Heart left ventricle (tissue), 13 donors: ENCODE measurements at regions not wholly inside any gene's neighbourhood (a gene's known extent, or its start where the extent isn't known, plus 50 kb on each side); places are given as distances from the start of the nearest gene placed in this dataset.
"Not testable (repeated sequence)": the region's sequence is repeated elsewhere in the genome, so short reads cannot be mapped to it uniquely, and the experiment has no call there.

Source experiments
- CTCF ChIP-seq, 12 donors: fragments of 200-600 bp; sonication (generic) in 4 of 12; IDR thresholded peaks; one replicate each; pipeline versions ENCODE4 v1.5.0 to v1.8.0; 2018 to 2022; ENCODE audit warnings: antibody characterized with exemption in 12 of 12, mild to moderate bottlenecking in 5 of 12
- POLR2A ChIP-seq, 2 donors: fragments of 450-650 bp; IDR thresholded peaks; one replicate each; pipeline ENCODE4 v1.6.1; 2017; ENCODE audit warnings: antibody characterized with exemption in 2 of 2, mild to moderate bottlenecking in 2 of 2, moderate library complexity in 2 of 2
- donor health status: ischemic (EF 13 %, LVEDD 7.1; RV severe dilation, severe dysfunction).
- donor health status: DM: no; HTN: yes; CAD: no.
- donor health status: DM: no; HTN: no; CAD: no.
- donor health status: ischemic (EF 25% LVEDD 6.9; RV normal size, moderate dysfunction).
- donor health status: ischemic (EF 25% LVEDD 5.7; RV mildly dilated, moderate dysfunction).
- donor health status: ischemic (EF 35%, LVEDD 5.7; RV mildly dilated, moderate dysfunction).
- donor health status: nonischemic (EF 11% LVEDD 7.7; RV severe dilation, severe dysfunction).
- donor health status: DM: yes; HTN: yes; CAD: no.
- donor health status: PGD.
- donor health status: ischemic (EF 29% LVEDD 5.4; RV normal size, mild dysfunction).
- donor health status: nonischemic (EF 23%, LVEDD 6.1; RV moderate dilation, normal function).

- not testable (repeated sequence) for TF ChIP-seq CTCF, POLR2A (IDR thresholded peaks at IDR 0.05)
Measured at GRCh38 chr7:140257278-140257677, 80.5 kb upstream of the KDM7A start.
